Stimulated activated CD4-positive, alpha-beta T cell treated with anti-CD3 and anti-CD28 coated beads, Interleukin-1b, Interleukin-23, amount 100 ng/mL, for 48 hours (primary cell): ENCODE measurements at regions not wholly inside any gene's neighbourhood (a gene's known extent, or its start where the extent isn't known, plus 50 kb on each side); places are given as distances from the start of the nearest gene placed in this dataset.
A peak's percentile ranks its signal among the peaks of the same experiment; 100 is the strongest.

Source experiments
- DNase-seq: peaks from one replicate; pipeline ENCODE4 v3.0.0-alpha.2; 2020

GRCh38 chr7:22586101-22586785, 86.3 kb upstream of the STEAP1B start:
- no peak for DNase-seq

GRCh38 chr7:22584179-22584578, 84.2 kb upstream of the STEAP1B start:
- no peak for DNase-seq

GRCh38 chr7:22582863-22583622, 83.1 kb upstream of the STEAP1B start:
- no peak for DNase-seq

- DNase-seq = no peak
Observed at GRCh38 chr7:22581099-22581498, 81.1 kb upstream of the STEAP1B start.

- no peak for DNase-seq
Observed at GRCh38 chr7:22579961-22580360, 80.0 kb upstream of the STEAP1B start.

GRCh38 chr7:22578007-22578733, 78.2 kb upstream of the STEAP1B start:
- DNase-seq = no peak

GRCh38 chr7:22577470-22578001, 77.5 kb upstream of the STEAP1B start:
- no peak for DNase-seq

GRCh38 chr7:22576612-22577469, 76.9 kb upstream of the STEAP1B start:
- no peak for DNase-seq

GRCh38 chr7:22574754-22575520, 74.9 kb upstream of the STEAP1B start:
- no peak for DNase-seq

- DNase-seq = no peak
Observed at GRCh38 chr7:22572937-22573336, 72.9 kb upstream of the STEAP1B start.

GRCh38 chr7:22572292-22572691, 72.3 kb upstream of the STEAP1B start:
- no peak for DNase-seq

GRCh38 chr7:22571766-22572165, 71.8 kb upstream of the STEAP1B start:
- DNase-seq = no peak

GRCh38 chr7:22569586-22570321, 69.8 kb upstream of the STEAP1B start:
- DNase-seq = no peak

- DNase-seq = no peak
Observed at GRCh38 chr7:22566592-22566991, 66.6 kb upstream of the STEAP1B start.

- DNase-seq = no peak
Observed at GRCh38 chr7:22566176-22566575, 66.2 kb upstream of the STEAP1B start.

- DNase-seq = no peak
Observed at GRCh38 chr7:22565315-22565811, 65.4 kb upstream of the STEAP1B start.

GRCh38 chr7:22564511-22565045, 64.6 kb upstream of the STEAP1B start:
- DNase-seq = no peak

- peak; percentile 59 for DNase-seq
Observed at GRCh38 chr7:22563621-22564241, 63.7 kb upstream of the STEAP1B start.

- DNase-seq = no peak
Observed at GRCh38 chr7:22563032-22563501, 63.1 kb upstream of the STEAP1B start.
